HepG2 (cell line): ENCODE measurements at regions not wholly inside any gene's neighbourhood (a gene's known extent, or its start where the extent isn't known, plus 50 kb on each side); places are given as distances from the start of the nearest gene placed in this dataset.

ENCODE experiments used
- ATAC-seq: fragments of 200-7000 bp; cut with Tn5 transposase; 3 replicates; pipeline ENCODE4 v1.9.1; 2020; ENCODE audit warnings: mild to moderate bottlenecking, moderate library complexity
- BruUV-seq: library from RNA; stranded (reverse); fragments of 400-500 nt; replicated peaks from 2 replicates; lab custom pipeline; 2021; lab: Mats Ljungman, UMichigan
- CTCF ChIA-PET: fragments of 300-600 bp; formaldehyde crosslinking; extraction: SDS; loops from one replicate; lab custom pipeline; 2021; ENCODE audit warnings: low total read pairs, inconsistent platforms, low intra/inter-chr PET ratio; lab: Yijun Ruan, JAX
- POLR2A ChIA-PET: fragments of 350-600 bp; sonication (Branson Sonifier 250); formaldehyde crosslinking; loops from one replicate; lab custom pipeline; 2020; ENCODE audit warnings: antibody characterized with exemption, inconsistent platforms; lab: Yijun Ruan, JAX
- DNase-seq: peaks from one replicate; pipeline ENCODE4 v3.0.0-alpha.2; 2015; ENCODE audit warnings: low spot score
- FAIRE-seq: peaks from 3 replicates; lab custom pipeline; 2011; peaks lifted over from hg19 to GRCh38; lab: Jason Lieb, UNC
- H2AFZ ChIP-seq: one replicate; pipeline ENCODE4 v1.6.1; 2011; ENCODE audit warnings: low read length, inconsistent platforms
- H3K27ac ChIP-seq: fragments of 300-600 bp; 3 replicates; pipeline ENCODE4 v1.8.0; 2011; ENCODE audit warnings: mixed run types, mild to moderate bottlenecking, mixed read lengths, low read length, inconsistent platforms; ENCODE audit not compliant: insufficient read depth; ENCODE audit errors: extremely low read length
- H3K27me3 ChIP-seq, 2 experiments: fragments of 200-600 bp in 1 of 2; 2 replicates in 1 of 2; 3 replicates in 1 of 2; pipeline versions ENCODE4 v1.6.0 to v1.8.0; 2011; ENCODE audit warnings: low read length in 2 of 2, mild to moderate bottlenecking in 2 of 2, moderate library complexity in 2 of 2, inconsistent platforms in 1 of 2; ENCODE audit not compliant: insufficient read depth in 2 of 2, control insufficient read depth in 1 of 2
- H3K36me3 ChIP-seq, 2 experiments: fragments of 200-600 bp in 1 of 2; replicated peaks in 1 of 2; 2 replicates in 1 of 2; 3 replicates in 1 of 2; pipeline versions ENCODE4 v1.5.1 to v1.8.0; 2011; ENCODE audit warnings: low read length in 2 of 2, inconsistent platforms in 1 of 2; ENCODE audit not compliant: insufficient read depth in 2 of 2, control insufficient read depth in 1 of 2
- H3K4me1 ChIP-seq: 2 replicates; pipeline ENCODE4 v1.5.1; 2012; ENCODE audit warnings: low read length, inconsistent platforms; ENCODE audit not compliant: insufficient read depth
- H3K4me2 ChIP-seq: 2 replicates; pipeline ENCODE4 v1.6.0; 2011; ENCODE audit warnings: low read depth, low read length, inconsistent platforms
- H3K4me3 ChIP-seq, 3 experiments: fragments of 200-600 bp in 1 of 3; sonication (generic), shearing (Covaris generic) in 1 of 3; replicated peaks in 1 of 3; 2 replicates each; pipeline ENCODE4 v1.5.1; 2011 to 2016; ENCODE audit warnings: low read length in 3 of 3, inconsistent platforms in 2 of 3, low read depth in 2 of 3, mild to moderate bottlenecking in 2 of 3, control low read depth in 1 of 3, mixed read lengths in 1 of 3; ENCODE audit not compliant: insufficient read depth in 1 of 3
- H3K79me2 ChIP-seq: one replicate; pipeline ENCODE4 v1.6.1; 2011; ENCODE audit warnings: low read length, inconsistent platforms; ENCODE audit not compliant: insufficient read depth
- H3K9ac ChIP-seq: 2 replicates; pipeline ENCODE4 v1.6.0; 2011; ENCODE audit warnings: mild to moderate bottlenecking, low read depth, low read length, inconsistent platforms; ENCODE audit not compliant: insufficient read depth
- H3K9me3 ChIP-seq: 2 replicates; pipeline ENCODE4 v1.5.1; 2012; ENCODE audit warnings: mild to moderate bottlenecking, low read length
- H4K20me1 ChIP-seq: 2 replicates; pipeline ENCODE4 v1.6.0; 2011; ENCODE audit warnings: inconsistent platforms, mild to moderate bottlenecking, low read length, moderate library complexity; ENCODE audit not compliant: insufficient read depth
- BRD4 ChIP-seq: sonication (generic); formaldehyde crosslinking; IDR thresholded peaks from 2 replicates; pipeline ENCODE4 v1.4.0; 2020; ENCODE audit warnings: missing genetic modification reagents
- CREB3 ChIP-seq: sonication (generic); formaldehyde crosslinking; IDR thresholded peaks from 2 replicates; pipeline ENCODE4 v1.5.0; 2020; ENCODE audit warnings: missing genetic modification reagents
- FOXJ3 ChIP-seq: sonication (generic); formaldehyde crosslinking; IDR thresholded peaks from 2 replicates; pipeline ENCODE4 v1.4.0; 2020; ENCODE audit warnings: missing genetic modification reagents, mild to moderate bottlenecking, borderline replicate concordance
- SIN3A ChIP-seq: IDR thresholded peaks from 2 replicates; pipeline ENCODE4 v1.6.1; 2011; ENCODE audit warnings: low read depth, mild to moderate bottlenecking, control low read depth, low read length, borderline replicate concordance
- SRY ChIP-seq: sonication (generic); formaldehyde crosslinking; IDR thresholded peaks from 2 replicates; pipeline ENCODE4 v1.8.0; 2022; ENCODE audit warnings: mild to moderate bottlenecking, missing genetic modification reagents
- THAP9 ChIP-seq: sonication (generic); formaldehyde crosslinking; IDR thresholded peaks from 2 replicates; pipeline ENCODE4; 2020; ENCODE audit warnings: missing genetic modification reagents, mild to moderate bottlenecking, borderline replicate concordance
- ZMYM3 ChIP-seq: sonication (generic); formaldehyde crosslinking; IDR thresholded peaks from 2 replicates; pipeline ENCODE4 v1.5.1; 2020; ENCODE audit warnings: mild to moderate bottlenecking, missing genetic modification reagents
- ZNF263 ChIP-seq: sonication (generic); formaldehyde crosslinking; IDR thresholded peaks from 2 replicates; pipeline ENCODE4 v1.4.0; 2020; ENCODE audit warnings: missing genetic modification reagents
- ZNF468 ChIP-seq: sonication (generic); formaldehyde crosslinking; IDR thresholded peaks from 2 replicates; pipeline ENCODE4 v1.8.0; 2022; ENCODE audit warnings: mild to moderate bottlenecking, moderate library complexity, missing genetic modification reagents
- ZNF629 ChIP-seq: sonication (generic); formaldehyde crosslinking; conservative IDR thresholded peaks from 2 replicates; pipeline ENCODE4 v1.5.0; 2020; ENCODE audit warnings: missing genetic modification reagents
- WGBS: methylation state at CpG from one replicate; pipeline ENCODE4 v1.1.6; 2017; ENCODE audit warnings: low lambda C conversion rate; 5-methylcytosine and 5-hydroxymethylcytosine counted together
- in situ Hi-C: cut with HindIII; loops from 2 replicates; pipeline ENCODE4 v1.10.0; 2017; ENCODE audit warnings: low pct_unique_long_range_greater_than_20kb; ENCODE audit not compliant: extremely low pct_ligation_motif_present
- intact Hi-C: fragments of 100-400 bp; cut with micrococcal nuclease; formaldehyde crosslinking; loops from one replicate; pipeline ENCODE4 v1.10.0; 2022; ENCODE audit not compliant: unreplicated experiment

GRCh38 chr3:25169151-25169550 is 258.9 kb upstream of the RARB start:
- POLR2A ChIA-PET, result no interaction called here
- H2AFZ ChIP-seq, result no peak overlapping the region
- FAIRE-seq, result no peak
- CTCF ChIA-PET, result no interaction called here
- TF ChIP-seq THAP9 (no peak), ZNF468 (no peak), BRD4 (CRISPR knock-in tag) (no peak), ZMYM3 (CRISPR knock-in tag) (no peak), FOXJ3 (CRISPR knock-in tag) (no peak), SRY (CRISPR knock-in tag) (no peak), ZNF263 (CRISPR knock-in tag) (no peak), SIN3A (no peak), CREB3 (CRISPR knock-in tag) (no peak), ZNF629 (CRISPR knock-in tag) (no peak)
- intact Hi-C loops (no loop called here), in situ Hi-C loops (no loop called here)
- WGBS, result 2% methylated on average over 3 of the region's 3 CpGs
- H3K79me2 ChIP-seq, result no peaks in the 10 kb centered on the region
- no peak overlapping the region for H3K9ac ChIP-seq
- no peak overlapping the region for H3K4me2 ChIP-seq
- H4K20me1 ChIP-seq, result no peaks in the 10 kb centered on the region
- no peaks in the 10 kb centered on the region for H3K4me1 ChIP-seq
- DNase-seq, result no peak
- ATAC-seq, result no peak
- BruUV-seq, result no TSS peak
- no peak overlapping the region for H3K27ac ChIP-seq
- H3K9me3 ChIP-seq, result peaks cover 26% of the 10 kb centered on the region; the same call in 1 of the 2 replicates
- H3K36me3 ChIP-seq, result no peaks in the 10 kb centered on the region
- no peak overlapping the region for H3K4me3 ChIP-seq
- H3K27me3 ChIP-seq, result no peaks in the 10 kb centered on the region
